ENCODE measurements at regions not wholly inside any gene's neighbourhood (a gene's known extent, or its start where the extent isn't known, plus 50 kb on each side); places are given as distances from the start of the nearest gene placed in this dataset.

- TF ChIP-seq CTCF (IDR thresholded peaks at IDR 0.05) = no peak
- no peak for TF ChIP-seq ZFX (IDR thresholded peaks at IDR 0.05; ENCODE audit: borderline replicate concordance)
Observed at GRCh38 chr10:7092603-7093002, 318.2 kb downstream of the SFMBT2 start.
